ELF-1 (cell line): ENCODE measurements at regions not wholly inside any gene's neighbourhood (a gene's known extent, or its start where the extent isn't known, plus 50 kb on each side); places are given as distances from the start of the nearest gene placed in this dataset.
"Not testable (repeated sequence)": the region's sequence is repeated elsewhere in the genome, so short reads cannot be mapped to it uniquely, and the experiment has no call there.

Experiments
- DNase-seq: peaks from one replicate; pipeline ENCODE4 v3.0.0-alpha.2; 2016; ENCODE audit warnings: low read depth, low spot score

DNA sequence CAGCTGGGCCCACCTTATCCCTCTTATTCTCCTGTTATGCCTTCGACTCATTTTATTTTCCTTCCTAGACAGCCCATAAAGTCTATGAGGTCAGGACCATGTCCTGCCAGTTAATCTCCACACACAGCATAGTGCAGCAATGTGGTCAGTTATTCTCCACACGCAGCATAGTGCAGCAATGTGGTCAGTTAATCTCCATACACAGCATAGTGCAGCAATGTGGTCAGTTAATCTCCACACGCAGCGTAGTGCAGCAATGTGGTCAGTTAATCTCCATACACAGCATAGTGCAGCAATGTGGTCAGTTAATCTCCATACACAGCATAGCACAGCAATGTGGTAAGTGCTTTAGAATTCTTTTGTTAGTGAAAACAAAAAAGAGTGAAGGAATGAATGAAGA, 77.8 kb downstream of the TEX36 start:
- DNase-seq, result no peak

DNA sequence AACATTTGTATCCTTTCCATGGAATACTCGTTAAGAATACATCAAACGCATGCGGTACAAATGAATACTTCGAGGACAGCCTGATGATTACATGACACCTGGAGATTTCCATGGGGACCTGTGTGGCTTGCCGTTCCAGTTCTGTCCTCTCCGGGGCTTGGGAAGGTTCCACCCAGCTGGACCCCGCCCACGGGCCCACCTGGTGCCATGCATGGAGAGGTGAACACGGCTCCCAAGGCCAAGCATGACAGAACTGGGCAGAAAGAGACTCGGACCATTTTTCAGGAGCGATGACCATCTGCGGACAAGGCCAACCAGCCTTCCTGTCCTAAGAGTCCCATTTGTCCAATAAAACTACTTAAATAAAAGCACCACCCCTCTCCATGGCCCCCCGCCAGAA, 80.1 kb downstream of the TEX36 start:
- DNase-seq, result no peak

DNA sequence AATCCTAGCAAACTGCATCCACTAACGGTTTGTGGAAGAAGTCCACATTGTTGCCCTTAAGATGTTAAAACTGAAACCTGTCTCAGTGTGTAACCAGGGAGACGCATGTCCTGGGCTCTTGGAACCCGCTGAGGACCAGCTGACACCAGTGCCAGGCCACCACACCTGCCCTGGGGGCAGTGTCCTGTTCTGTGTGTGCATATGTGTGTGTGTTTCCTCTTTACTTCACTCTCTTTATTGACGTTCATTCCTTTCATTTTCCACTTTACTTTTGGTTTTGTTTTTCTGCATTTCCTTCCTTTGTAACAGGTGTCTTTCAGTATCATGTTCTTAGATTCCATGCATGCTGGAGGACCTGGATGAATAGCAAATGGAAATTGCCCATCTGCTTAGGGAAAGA, 83.8 kb downstream of the TEX36 start:
- no peak for DNase-seq

DNA sequence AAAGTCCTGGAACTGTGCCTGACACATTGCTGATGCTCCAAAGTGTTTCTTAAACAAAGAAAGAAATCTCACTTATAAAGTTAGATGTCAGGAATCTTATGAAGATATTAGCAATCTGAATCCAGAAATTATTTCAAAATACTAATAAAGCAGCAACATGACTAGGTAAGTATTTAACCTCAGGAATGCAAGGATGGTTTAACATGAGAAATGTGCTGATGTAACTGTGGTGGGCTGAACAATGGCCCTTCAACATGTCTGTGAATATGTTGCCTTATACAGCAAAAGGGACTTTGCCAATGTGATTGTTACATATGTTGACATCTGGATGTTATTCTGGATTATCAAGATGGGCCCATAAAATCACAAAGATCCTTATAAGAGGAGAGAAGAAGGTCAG, 87.1 kb downstream of the TEX36 start:
- no peak for DNase-seq

DNA sequence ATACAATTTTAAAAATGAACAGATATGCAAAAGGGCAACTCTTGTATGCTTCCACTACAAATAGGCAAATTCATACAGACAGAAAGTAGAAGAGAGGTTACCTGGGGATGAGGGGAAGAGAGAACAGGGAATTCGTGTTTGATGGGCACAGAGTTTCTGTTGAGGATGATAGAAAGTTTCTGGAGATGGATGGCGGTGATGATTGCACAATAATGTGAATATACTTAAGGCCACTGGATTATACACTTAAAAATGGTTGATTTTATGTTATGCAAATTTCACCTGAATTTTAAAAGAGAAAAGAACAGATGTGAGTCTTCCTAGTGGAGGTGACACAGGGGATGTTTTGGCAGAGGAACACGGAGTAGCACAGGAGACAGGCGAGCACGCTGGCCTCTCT, 89.3 kb downstream of the TEX36 start:
- DNase-seq, result no peak

DNA sequence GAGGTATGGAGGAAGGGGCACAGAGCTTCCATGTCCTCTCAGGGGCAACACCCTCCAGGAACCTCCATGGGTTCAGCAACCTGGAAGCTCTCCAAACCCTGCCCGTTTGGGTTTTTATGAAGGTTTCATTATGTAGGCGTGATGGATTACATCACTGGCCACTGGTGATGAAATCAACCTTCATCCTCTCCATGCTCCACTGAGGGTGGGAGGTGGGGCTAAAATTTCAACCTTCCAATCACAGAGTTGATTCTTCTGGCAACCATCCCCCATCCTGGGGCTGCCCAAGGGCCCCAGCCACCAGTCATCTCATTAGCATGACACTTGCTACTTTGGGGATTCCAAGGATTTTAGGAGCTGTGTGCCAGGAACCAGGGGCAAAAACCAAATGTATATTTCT, 90.1 kb downstream of the TEX36 start:
- no peak for DNase-seq

DNA sequence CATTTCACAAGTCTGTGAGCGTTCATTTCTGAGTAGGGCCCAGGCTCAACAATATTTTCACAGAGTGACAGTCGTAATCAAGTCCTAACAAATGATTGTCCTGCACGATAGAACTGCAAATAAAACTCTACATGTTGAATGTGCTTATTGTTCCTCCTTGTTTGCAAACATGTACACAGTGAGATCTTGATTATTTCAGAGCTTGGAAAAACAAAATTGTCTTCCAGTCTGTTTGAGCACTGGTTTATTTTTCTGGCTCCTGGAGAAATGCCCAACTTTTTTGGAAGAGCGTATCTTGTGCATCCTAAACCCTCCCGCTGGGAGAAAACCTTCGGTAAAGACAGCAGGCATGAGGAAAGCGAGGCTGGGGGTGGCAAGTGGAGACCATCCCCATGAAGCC, 91.1 kb downstream of the TEX36 start:
- no peak for DNase-seq

DNA sequence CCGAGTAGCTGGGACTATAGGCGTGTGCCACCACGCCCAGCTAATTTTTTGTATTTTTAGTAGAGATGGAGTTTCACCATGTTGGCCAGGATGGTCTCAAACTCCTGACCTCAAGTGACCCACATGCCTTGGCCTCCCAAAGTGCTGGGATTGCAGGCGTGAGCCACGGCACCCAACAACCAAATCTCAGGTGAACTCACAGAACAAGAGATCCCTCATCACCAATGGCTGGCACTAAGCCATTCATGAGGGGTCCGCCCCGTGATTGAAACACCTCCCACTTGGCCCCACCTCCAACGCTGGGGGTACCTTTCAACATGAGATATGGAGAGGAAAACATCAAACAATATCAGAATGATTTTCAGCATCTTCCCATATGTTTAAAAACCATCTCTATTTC, 94.2 kb downstream of the TEX36 start:
- DNase-seq, result not testable (repeated sequence)

DNA sequence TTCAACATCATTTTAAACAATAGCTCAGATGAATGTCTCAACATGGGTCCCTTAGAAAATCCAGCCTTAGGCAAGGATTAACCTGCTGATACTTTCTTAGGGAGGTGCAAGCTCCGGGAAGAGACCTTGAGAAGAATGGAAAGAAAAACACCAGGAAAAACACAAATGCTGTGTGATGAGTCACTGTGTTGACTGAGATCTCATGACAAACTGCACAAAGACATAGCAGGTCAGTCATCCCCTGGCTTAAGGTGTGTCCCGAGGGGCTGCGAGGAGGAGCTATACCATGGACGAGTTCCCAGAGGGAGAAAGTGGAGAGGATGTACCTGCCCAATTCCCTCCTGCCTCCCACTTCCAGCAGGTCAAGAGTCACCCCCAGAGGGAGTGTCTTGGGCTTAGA, 98.0 kb downstream of the TEX36 start:
- peak; percentile 76 for DNase-seq

DNA sequence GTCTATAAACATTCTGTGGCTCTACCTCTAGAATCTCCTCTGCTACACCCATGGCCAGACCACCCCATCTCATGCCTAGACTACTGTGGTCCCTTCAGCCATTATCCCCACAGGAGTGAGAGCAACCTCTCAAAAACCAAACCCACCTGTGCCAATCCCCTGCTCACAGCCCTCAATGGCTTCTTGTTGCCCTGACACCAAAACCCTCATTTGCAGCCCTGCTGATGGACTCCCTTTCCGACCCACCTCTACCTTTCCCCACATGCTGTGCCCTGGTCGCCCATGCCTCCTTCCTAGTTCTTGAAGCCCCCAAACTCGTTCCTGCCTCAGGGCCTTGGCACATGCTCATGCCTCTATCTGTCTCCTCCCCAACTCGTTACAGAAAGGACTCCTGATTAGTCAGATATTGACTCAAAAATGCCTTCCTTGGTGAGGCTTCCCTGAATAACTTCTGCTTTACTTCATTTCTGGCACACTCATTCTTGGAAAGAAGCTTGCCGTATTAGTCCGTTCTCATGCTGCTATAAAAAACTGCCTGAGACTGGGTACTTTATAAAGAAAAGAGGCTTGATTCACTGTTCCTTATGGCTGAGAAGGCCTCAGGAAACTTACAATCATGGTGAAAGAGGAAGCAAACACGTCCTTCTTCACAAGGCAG, 104.2 kb downstream of the TEX36 start:
- DNase-seq, result no peak

DNA sequence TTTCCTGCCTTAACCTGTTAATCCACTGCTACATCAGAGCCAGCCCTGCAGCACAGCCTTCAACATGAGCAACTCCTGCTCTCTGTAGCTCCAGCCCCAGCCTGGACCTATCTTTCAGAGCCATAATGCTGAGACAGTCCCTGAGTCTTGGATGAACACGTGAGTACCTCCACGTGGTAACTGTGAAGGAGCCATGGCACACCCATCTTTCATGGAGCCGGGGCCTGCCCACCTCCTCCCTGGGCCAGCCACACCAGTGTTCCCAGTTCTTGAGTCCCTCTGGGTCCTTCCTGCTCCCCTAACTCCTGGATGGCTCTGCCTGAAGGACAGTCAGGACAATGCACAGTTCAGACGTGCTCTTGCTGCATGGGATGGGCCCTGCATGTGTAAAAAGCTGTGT, 107.1 kb downstream of the TEX36 start:
- no peak for DNase-seq

DNA sequence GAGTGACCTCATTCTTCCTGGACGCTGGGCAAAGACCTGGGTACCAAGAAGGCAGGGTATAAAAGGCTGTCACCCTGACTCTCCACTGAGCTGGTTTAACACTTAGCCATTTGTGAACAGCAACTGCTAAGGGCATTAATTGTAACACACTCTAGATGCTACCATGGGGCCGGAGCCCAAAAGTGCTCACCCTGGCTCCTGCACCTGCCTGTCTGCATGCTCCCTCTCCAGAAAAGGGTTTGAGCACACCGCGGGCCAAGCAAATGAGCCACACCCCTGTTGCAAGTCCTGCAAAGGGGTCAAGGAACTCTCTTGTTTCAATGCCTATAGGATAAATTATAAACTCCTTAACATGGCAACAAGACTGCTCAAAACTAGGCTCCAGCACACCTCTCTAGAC, 114.8 kb downstream of the TEX36 start:
- DNase-seq, result no peak

DNA sequence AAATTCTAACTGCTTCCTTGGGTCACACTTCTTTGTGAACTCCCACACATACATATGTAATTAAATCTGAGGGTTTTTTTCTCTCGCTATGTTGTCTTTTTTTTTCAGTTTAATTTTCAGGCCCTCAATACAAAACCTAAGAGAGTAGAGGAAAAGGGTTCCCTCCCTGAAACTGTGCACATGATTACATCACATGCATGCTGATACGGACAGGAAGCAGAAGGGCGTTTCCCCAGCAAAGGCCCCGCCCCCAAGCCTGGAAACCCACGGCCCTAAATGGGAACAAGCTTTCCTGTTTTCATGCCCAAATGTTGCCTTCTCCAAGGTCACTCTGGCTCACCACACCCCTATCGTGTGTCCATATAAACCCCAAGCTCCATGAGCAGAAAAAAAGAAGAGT, 115.4 kb downstream of the TEX36 start:
- DNase-seq, result no peak

DNA sequence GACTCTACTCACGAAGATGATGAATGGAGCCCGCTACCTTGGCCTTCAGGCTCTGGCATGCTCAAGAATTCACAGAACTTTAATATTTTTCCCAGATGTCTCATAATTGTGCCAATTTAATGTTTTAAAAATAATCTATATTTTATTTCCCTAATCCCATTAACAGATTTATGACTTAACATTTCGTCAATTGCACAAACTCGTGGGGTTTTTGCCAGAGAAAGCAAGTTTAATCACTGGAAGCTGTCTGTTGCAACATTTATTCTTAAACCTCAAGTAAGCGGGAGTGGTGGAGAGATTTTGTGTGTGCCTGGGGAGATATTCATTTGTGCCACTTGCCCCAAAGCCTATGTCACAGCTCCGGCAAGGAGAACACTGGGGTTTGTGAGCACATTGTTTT, 117.9 kb downstream of the TEX36 start:
- DNase-seq, result no peak

DNA sequence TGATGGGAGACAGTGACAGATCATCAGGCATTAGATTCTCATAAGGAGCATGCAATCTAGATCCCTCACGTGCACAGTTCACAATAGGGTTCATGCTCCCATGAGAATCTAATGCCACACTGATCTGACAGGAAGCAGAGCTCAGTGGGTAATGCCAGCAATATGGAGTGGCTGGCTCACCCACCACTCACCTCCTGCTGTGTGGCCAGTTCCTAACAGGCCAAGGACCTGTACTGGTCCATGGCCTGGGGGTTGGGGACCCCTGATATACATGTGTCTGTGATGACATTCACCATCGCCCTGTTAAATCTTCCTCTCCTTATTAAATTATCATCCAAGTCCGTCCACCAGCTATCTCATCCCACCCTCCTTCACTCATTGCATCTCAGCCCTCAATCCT, 118.4 kb downstream of the TEX36 start:
- no peak for DNase-seq

DNA sequence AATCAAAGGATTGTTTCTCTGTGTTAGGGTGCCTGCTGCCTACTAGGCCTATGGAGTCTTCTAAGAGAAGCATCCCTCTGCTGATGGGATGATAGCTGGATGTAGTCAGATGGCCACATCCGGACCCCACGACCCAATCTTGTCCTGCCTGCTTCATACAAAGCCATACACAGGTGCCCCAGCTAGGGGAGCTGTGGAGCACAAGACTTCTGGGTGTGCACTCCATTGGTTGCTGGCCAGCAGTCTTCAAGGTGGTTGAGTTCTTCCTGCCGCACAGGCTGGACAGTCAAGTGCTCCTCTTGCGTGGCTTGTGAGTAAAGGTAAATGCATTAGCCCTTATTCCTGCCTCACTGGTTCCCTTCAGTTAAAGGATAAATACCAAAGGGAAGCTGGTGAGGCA, 120.2 kb downstream of the TEX36 start:
- DNase-seq, result peak; percentile 20

DNA sequence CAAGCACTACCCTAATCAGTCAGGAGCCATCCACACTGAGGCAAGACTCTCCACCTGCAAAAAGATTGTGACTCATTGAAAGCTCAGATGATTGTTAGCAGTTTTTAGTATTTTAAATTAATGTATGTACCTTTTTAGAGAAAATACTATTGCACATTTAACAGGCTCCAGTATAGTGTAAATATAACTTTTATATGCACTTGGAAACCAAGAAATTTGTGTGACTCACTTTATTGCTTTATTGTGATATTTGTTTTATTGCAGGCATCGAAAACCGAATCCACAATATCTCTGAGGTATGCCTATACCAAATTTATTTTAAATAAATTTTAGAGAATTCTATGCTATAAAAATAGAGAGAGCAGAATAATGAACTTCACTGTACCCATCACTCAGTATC, 122.0 kb downstream of the TEX36 start:
- no peak for DNase-seq

DNA sequence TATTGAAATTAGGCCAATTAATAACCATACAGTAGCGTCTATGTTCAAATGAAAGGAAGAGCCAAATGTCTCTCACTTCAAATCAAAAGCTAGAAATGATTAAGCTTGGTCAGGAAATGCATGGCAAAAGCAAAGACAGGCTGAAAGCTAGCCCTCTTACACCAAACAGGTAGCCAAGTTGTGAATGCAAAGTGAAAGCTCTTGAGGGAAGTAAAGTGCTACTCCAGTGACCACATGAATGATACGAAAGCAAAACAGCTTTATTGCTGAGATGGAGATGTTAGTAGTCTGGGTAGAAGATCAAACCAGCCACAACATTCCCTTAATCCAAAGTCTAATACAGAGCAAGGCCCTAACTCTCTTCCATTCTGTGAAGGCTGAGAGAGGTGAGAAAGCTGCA, 123.8 kb downstream of the TEX36 start:
- no peak for DNase-seq

DNA sequence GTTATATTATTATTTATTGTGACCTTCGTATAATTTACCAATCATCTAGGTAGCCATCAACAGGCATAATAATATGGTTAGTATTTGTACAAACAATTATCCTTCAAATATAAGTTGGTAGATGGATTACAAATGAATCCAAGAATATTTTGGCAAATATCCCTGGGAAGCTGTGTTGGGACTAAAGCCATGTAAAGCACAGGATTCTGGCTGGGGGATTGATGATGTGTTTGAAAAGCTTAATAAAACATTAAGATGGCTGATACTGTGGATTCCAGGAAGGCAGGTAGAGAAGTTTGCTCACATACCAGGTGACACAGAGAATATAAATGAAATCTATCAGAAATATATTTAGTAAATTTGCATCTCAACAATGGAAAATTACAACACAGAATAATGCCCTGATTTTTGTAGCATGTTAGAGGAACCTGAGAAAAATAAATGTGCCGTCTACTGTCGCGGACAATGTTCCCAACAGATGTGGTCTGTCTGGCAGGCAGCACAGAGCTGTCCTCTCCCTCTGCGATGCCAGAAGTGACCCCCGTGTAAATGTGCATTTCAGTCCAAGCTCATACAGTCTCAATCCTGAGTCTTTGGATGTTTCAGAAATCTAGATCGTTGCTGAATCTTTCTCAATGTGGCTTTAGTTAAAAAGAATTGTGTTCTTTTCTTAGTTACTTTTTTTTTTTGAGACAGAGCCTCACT, 125.0 kb downstream of the TEX36 start:
- no peak for DNase-seq

DNA sequence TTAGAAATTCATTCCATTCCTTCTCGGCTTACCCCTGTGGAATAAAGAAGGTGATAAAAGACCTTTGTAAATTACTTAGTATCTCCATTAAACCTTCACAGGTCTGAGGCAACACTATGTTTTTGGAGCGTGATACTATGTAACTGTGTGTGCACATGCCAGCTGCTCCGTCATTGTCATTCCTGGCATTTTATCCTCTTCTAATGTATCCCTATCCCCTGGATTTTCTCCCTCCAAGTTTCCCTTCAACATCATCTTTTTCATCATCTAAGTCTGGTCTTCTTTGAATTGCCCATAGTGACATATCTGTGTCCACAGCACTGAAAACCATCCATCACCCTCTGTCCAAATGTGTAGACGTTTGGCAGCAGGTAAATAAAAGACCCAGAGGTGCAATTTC, 125.7 kb downstream of the TEX36 start:
- no peak for DNase-seq

DNA sequence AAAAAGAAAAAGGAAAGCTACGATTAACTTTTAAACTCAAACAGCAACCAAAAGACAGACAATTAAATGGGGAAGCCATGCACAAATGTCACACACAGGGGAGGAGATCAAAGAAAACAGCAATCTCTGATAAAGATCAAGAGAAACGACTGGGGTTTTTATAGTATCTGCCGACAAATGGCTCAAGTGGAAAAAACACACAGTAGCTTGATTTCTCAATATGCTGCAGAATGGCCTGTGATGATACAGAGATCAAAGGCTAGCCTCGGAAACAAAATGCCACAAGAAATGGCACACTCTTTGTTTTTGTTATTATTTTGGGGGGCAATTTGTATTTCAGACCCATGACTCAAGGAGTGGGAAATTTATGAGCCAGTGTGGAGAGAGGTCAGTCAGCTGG, 126.1 kb downstream of the TEX36 start:
- DNase-seq, result no peak

DNA sequence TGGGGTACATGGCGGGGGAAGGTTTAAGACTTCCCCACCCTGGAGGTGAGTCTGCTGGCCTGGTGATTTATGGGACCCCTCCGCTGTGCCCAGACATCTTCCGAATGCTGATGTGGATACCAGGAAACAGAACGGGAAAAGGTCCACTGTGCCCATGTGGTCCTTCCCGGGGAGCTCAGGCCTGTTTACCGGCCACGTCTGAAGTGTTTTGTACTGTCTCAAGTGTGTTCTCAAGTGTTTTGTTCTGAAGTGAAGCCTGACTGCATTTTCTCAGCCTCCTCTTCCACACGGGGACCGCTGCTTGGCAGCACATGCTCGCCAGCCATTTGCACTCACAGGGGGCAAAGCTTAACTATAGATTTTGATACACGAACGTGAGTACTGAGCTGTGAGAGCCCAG, 127.2 kb downstream of the TEX36 start:
- no peak for DNase-seq

DNA sequence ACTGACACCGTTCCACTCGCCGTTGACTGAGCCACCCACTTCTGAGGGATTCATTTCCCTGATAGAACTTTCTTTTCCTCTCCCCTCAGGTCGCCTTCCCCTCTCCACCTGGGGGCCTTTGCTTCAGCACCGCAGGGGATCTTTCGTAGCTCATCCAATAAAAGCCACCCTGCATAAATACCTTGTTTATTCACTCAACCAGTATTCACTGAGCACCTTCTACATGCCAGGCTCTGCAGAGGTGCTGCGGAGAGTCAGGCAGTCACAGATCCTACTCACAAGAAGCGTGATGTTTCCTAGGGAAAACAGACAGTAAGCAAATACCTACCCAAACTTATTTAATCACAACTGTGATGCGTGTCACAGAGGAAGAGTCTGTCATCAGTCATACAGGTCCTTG, 127.7 kb downstream of the TEX36 start:
- DNase-seq, result no peak

DNA sequence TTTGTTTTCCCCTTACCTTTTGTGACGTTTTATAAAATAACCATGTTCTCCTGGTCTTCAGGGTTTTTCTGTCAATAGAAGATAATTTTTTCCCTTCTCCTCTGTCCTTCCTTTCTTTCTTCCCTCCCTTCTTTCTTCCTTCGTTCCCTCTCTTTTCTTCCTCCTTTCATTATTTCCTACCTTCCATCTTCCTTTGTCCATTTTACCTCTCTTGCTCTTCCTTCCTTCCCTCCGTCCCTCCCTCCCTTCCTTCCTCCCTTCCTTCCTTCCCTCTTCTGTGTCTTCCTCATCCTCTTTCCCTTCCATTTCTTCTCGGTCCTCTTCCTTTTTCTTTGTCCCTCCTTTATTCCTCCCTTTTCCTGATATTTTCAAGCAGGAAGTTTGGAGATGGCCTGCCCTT, 128.2 kb downstream of the TEX36 start:
- no peak for DNase-seq
